GM18505 (cell line): ENCODE measurements at regions not wholly inside any gene's neighbourhood (a gene's known extent, or its start where the extent isn't known, plus 50 kb on each side); places are given as distances from the start of the nearest gene placed in this dataset.

Experiments
- ATAC-seq: cut with Tn5 transposase; IDR thresholded peaks from one replicate; pipeline ENCODE4 v1.9.1; 2021; ENCODE audit not compliant: unreplicated experiment
- POLR2A ChIP-seq: IDR thresholded peaks from 4 replicates; pipeline ENCODE4 v1.6.1; 2011; ENCODE audit warnings: borderline replicate concordance; ENCODE audit not compliant: insufficient read depth, insufficient read length; ENCODE audit errors: extremely low read depth

DNA sequence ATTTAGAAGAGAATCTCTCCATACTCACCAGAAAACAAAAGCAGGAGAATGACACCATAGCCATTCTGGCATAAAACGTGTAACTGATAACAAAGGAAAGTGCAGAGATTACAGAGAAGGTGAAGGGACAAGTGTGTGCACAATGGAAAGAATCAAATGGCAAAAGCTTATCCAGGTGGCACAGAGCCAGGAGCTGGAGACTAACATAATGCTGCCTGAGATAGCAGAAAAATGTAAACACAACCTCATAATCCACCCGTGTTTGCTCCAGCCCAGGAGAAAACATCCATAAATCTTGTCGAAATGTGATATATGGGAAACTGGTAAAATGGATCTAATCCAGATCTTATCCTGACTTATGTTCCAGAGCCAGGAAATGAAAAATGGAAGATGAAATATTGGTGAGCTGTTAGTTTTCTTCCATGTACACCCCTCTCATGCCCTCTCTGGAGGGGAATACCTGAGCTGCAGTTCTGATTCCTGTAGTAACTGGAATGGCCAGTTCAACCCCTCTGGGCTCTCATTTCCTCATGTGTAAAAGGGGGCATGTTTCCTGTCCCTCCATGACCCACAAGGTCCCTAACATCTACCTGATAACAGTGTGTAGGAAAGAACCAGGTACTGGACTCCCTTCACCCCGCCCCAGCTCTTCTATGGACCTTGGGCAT lies 212.3 kb upstream of the DAPK1 start:
- TF ChIP-seq POLR2A = no peak
- no peak for ATAC-seq

DNA sequence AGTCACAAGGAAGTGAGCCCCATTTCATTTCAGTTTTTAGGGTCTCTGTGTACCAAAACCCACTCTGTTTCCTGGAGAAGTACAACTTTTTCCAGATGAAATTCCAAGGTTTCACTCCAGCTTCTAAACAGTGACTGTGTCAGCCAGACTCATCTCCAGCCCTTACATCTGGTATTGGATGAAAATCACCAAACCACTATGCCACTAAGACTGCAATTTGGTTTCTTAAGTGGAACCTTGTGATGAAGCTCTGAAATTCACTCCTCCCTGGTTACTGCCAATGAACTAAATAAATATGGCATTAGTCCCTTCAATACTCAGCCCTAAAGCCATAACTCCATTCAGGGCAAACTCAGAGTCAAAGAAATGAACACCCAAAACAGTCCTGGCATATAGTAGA lies 211.2 kb upstream of the DAPK1 start:
- no peak for TF ChIP-seq POLR2A
- no peak for ATAC-seq

DNA sequence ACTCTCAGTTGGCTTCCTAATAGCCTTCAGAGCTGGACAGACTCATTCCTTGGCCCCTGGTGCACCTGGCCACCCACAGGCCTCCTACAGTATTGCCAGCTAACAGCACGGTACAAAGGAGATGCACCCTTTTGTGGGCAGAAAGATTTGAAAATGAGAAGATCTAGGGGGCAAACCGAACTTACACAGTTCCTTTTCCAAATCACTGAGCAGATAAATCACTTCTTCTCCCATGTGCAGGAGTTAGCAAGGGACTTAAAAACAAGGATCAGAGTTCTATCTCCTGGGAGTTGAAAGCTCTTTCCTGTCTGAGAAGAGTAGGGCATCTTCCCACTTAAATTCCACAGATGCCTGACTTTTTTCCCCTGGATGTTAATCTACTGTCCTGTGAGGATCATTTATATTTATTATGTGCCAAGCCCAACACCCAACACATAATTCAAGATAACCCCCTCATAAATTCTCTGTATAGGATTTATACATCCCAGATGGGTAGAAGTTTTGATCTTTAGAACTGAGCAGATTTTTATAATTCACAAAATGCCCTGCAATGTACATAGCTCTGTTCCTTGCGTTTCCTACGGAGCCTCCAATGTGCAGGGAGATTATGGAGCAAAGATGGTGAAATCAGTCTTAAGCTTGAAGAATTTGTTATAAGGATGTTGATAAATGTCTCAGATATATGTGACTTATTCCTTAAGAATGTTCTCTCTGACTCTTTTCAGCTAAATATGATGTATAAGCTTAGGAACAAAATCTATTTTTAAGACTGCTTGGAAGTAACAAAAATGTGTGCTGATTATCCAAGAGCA lies 207.2 kb upstream of the DAPK1 start:
- no peak for ATAC-seq

DNA sequence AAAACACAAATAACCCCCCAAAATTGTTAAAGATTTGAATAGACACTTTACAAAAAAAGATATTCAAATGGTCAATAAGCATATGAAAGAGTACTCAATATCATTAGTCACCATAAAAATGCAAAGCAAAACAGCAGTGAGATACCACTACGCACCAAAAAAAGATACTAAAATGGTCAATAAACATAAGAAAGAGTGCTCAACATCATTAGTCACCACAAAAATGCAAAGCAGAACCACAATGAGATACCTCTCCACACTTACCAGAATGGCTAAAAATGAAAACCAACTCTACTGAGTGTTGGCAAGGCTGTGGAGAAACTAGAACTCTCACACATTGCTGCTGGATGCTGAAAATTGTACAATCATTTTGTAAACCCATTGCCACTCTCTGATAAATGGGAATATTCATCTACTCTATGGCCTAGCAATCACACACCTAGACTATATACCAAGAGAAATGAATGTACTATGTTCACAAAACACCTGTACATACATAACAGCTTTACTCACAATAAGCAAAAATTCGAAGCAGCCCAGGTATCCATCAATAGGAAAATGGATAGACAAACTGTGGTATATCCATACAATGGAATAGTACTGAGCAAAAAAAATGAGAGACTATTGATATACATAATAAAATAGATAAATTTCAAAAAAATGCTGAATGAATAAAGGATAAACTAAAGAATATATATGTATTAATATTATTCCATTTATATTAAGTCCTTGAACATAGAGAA lies 205.0 kb upstream of the DAPK1 start:
- no peak for TF ChIP-seq POLR2A
- no peak for ATAC-seq

More for the DNA sequence above, 207.2 kb upstream of the DAPK1 start:
- no peak for TF ChIP-seq POLR2A

DNA sequence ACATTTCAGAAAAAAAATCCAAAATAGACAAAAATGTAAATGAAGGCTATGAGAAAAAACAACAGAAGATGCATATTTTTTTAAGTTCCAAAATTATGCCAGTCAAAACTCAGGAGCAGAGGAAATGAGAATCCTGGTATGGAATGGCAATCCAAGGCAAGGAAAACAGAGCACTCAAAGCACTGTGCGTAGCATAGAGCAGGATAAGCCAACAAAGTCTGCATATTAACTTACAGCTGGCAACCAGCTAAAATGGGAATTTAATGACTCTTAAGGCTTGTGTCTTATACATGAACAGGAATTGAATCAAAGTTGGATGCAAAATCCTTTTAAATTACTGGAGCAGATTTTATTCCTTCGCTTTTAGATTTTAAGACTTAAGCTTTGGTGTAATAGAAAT lies 203.5 kb upstream of the DAPK1 start:
- no peak for ATAC-seq

DNA sequence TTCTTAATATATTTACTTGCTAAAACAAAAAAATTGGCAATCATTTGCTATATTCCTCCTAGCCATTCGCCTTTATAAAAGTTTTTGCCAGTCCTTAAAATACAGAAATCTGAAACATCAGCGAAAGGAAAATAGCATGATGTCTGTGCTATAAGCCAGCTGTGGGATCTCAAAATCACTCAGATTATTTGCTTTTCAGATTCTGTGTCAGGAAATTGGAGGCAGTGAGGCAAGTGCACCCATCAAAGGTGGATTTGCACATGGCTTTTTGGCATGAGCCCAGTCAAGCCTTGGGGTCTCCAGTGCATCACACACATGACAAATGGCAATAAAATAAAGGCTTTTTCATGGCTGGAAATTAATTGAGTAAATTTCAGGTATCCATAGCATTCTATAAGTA lies 196.8 kb upstream of the DAPK1 start:
- no peak for TF ChIP-seq POLR2A
- no peak for ATAC-seq

More for the DNA sequence above, 203.5 kb upstream of the DAPK1 start:
- TF ChIP-seq POLR2A = no peak

DNA sequence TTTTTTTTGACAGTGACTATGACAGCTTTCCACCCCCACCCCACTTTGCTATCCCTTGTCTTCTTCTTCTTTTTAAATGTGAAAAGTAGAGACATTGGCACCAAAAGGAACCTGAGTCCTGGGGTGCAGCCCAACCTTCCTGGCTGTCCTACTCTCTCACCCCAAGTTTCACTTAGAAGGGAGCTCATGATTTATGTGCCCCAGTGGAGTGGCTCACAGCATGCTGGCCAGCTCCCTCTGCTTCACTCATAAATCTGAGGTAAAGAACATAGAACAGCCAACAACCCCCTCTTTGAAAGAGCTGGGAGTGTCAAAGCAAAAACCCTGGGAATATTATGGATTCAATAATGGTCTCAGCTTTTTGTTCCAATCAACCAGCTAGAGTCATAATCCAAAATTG lies 196.3 kb upstream of the DAPK1 start:
- ATAC-seq = no peak
- no peak for TF ChIP-seq POLR2A

DNA sequence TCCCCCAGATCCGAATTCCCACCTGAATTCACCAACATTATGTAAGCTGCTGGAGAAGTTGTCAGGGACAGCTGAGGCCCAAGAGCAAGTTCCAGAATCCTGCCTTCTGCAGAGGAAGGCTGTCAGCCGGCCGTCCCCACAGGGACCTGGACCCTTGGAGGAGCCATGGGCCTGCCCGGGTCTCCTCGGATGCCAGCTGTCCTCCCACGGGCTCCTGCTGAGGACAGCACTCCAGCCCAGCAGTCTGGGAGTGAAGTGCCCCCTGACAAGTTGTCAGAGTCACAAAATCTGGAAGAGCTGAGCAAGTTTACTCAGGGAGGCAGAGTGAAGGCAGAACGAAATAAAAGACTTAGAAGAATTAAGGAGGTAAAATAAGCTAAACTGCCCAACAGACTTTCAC lies 192.5 kb upstream of the DAPK1 start:
- ATAC-seq = no peak
- TF ChIP-seq POLR2A = no peak

DNA sequence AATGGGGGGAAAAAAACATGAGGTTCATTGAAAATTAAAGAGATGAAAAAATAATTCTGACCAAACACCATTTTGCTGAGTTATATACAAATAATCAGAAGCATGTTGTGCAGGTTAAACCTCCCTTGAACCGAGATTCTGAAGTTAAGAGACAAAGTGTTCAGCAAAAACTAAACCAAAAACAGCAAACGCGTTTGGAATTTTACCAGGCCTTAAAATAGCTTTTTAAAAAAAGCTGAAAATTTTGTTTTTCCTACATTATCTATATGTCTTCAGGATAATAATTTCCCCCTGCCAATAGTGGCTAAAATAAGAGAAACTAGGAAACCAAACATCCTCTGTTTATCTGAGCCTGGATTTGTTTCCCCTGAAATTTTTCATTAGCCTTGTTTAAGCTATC lies 191.7 kb upstream of the DAPK1 start:
- TF ChIP-seq POLR2A = no peak
- no peak for ATAC-seq

DNA sequence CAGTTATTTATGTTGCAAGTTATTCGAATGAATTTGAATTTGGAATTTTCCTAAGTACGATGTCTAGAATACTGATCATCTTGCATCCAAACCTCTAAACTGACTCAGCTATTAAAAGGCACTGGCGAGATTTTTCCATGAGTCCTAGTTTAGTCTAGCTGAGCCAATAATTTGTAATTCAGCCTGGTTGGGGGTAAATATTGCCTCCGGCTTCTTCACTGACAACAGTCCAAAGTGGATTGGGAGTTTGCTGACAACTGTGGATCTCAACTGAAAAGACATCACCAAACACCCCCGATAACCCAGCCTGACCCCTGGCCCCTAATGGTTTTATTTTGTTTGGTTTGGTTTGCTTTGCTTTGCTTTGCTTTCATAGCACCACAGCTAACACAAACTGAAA lies 189.8 kb upstream of the DAPK1 start:
- ATAC-seq = no peak
- TF ChIP-seq POLR2A = no peak

DNA sequence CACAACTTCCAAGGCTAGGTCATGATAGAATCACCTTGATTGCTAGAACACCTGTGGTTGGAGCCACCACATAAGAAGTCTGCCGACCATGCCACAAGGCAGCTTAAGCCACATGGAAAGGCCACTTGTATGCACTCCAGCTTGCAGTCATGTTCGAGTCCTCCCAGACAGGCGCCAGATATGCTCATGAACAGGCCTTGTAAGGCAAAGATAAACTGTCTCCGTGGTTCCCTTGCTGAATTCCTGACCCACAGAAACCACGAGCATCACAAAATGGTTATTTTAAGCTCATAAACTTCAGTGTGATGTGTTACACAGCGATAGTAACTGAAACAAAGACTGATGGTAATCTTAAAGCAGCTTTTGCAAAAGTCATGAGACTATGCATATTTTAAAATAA lies 188.4 kb upstream of the DAPK1 start:
- no peak for ATAC-seq
- no peak for TF ChIP-seq POLR2A

DNA sequence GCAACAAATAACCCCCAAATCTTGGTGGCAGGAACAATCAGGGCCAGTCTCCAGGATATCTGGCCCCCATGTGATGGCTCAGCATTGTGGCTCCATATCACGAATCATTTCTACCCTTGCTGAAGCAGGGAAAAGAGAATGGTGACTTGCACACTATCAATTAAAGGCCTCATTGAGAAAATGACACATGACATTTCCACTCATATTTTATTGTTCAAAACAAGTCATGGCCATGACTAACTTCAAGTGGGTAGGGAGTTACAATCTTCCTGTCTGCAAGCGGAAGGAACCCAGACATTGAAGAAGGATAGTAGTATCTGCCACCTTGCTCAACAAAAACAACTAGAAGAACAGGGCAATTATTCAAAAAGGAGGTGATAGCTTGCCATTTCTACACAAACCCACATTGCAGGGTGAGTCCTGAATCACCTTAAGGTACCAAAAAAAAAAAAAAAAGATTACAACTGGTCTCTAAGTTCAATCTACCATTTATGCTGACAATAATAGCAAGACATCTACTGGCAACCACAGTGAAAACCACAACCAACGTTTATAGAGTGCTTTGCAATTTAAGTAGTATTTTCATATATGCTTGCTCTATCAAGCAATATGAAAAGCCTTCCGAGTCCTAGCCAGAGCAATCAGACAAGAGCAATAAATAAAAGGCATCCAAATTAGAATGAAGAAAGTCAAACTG lies 186.7 kb upstream of the DAPK1 start:
- no peak for ATAC-seq
- no peak for TF ChIP-seq POLR2A

DNA sequence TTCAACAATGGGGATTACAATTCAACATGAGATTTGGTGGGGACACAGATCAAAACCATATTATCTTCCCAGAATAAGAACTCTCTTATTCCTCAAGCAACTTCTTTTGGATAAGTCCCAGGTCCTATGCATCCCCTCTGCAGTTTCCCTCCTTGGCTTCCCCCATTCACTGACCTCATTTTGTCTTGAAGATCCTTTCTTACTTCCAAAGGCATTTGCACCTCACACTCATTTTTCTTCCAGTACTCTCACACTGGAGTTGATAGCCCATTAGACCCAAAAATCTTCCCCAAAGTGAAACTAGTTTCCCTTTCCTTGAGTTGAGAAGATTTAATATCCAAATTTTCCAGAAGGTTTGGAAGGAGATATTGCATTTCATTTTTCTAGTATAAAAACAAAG lies 178.0 kb upstream of the DAPK1 start:
- TF ChIP-seq POLR2A = no peak
- no peak for ATAC-seq

DNA sequence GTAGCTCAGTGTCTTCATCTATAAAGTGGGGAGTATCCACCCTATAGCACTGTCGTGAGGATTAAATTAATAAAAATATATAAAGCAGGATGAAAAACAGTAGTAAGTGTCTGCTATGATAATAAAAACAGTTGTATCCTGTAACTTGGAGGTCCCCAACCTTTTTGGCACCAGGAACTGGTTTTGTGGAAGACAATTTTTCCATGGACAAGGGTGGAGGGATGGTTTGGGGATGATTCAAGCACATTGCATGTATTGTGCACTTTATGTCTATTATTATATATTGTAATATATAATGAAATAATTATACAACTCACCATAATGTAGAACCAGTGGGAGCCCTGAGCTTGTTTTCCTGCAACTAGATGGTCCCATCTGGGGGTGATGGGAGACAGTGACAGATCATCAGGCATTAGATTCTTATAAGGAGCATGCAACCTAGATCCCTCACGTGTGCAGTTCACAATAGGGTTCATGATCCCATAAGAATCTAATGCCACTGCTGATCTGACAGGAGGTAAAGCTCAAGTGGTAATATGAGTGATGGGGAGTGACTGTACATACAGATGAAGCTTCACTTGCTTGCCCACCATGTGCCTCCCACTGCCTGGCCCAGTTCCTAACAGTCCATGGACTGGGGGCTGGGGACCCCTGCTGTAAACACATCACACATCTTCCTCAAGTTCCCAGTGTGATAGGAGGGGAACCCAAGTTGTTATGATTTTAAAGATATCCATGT lies 177.4 kb upstream of the DAPK1 start:
- ATAC-seq = no peak
- no peak for TF ChIP-seq POLR2A
